ENCODE measurements at regions not wholly inside any gene's neighbourhood (a gene's known extent, or its start where the extent isn't known, plus 50 kb on each side); places are given as distances from the start of the nearest gene placed in this dataset.

GRCh38 chr17:73694491-73694890, 50.2 kb upstream of the SDK2 start:
- no peak for DNase-seq

GRCh38 chr17:73695035-73695738, 50.9 kb upstream of the SDK2 start:
- no peak for DNase-seq

GRCh38 chr17:73696251-73696650, 52.0 kb upstream of the SDK2 start:
- DNase-seq = no peak

GRCh38 chr17:73697872-73698271, 53.6 kb upstream of the SDK2 start:
- peak; percentile 10 for DNase-seq

GRCh38 chr17:73698966-73699365, 54.7 kb upstream of the SDK2 start:
- no peak for DNase-seq

- DNase-seq = no peak
Measured at GRCh38 chr17:73701701-73702100, 57.5 kb upstream of the SDK2 start.

GRCh38 chr17:73703192-73703591, 58.9 kb upstream of the SDK2 start:
- DNase-seq = no peak

- no peak for DNase-seq
Measured at GRCh38 chr17:73703917-73704316, 59.7 kb upstream of the SDK2 start.

- no peak for DNase-seq
Measured at GRCh38 chr17:73705594-73705993, 61.3 kb upstream of the SDK2 start.

- no peak for DNase-seq
Measured at GRCh38 chr17:73706428-73706827, 62.2 kb upstream of the SDK2 start.

GRCh38 chr17:73706858-73707257, 62.6 kb upstream of the SDK2 start:
- DNase-seq = no peak

- no peak for DNase-seq
Measured at GRCh38 chr17:73707358-73707757, 63.1 kb upstream of the SDK2 start.

- no peak for DNase-seq
Measured at GRCh38 chr17:73710095-73710592, 65.9 kb upstream of the SDK2 start.

- no peak for DNase-seq
Measured at GRCh38 chr17:73711184-73711583, 66.9 kb upstream of the SDK2 start.

- no peak for DNase-seq
Measured at GRCh38 chr17:73711916-73712315, 67.7 kb upstream of the SDK2 start.

- DNase-seq = no peak
Measured at GRCh38 chr17:73713136-73713535, 68.9 kb upstream of the SDK2 start.

GRCh38 chr17:73715769-73716168, 71.5 kb upstream of the SDK2 start:
- DNase-seq = no peak

GRCh38 chr17:73717690-73718089, 73.4 kb upstream of the SDK2 start:
- no peak for DNase-seq

- no peak for DNase-seq
Measured at GRCh38 chr17:73718362-73718761, 74.1 kb upstream of the SDK2 start.

GRCh38 chr17:73718912-73719311, 74.7 kb upstream of the SDK2 start:
- no peak for DNase-seq

- peak; percentile 65 for DNase-seq
Measured at GRCh38 chr17:73719588-73720071, 75.4 kb upstream of the SDK2 start.

GRCh38 chr17:73720187-73720834, 76.1 kb upstream of the SDK2 start:
- DNase-seq = no peak

- no peak for DNase-seq
Measured at GRCh38 chr17:73722165-73722564, 77.9 kb upstream of the SDK2 start.

- no peak for DNase-seq
Measured at GRCh38 chr17:73723317-73723716, 79.1 kb upstream of the SDK2 start.

GRCh38 chr17:73724341-73724740, 80.1 kb upstream of the SDK2 start:
- no peak for DNase-seq
